Heart right ventricle (tissue), 16 donors: ENCODE measurements at regions not wholly inside any gene's neighbourhood (a gene's known extent, or its start where the extent isn't known, plus 50 kb on each side); places are given as distances from the start of the nearest gene placed in this dataset.

Experiments
- ATAC-seq, 8 donors: fragments of 200-7000 bp; cut with Tn5 transposase; one replicate each; pipeline ENCODE4 v1.9.1; 2020; ENCODE audit warnings: mild to moderate bottlenecking in 8 of 8, moderate library complexity in 8 of 8, moderate number of reproducible peaks in 1 of 8
- DNase-seq, 2 donors: peaks; one replicate each; pipeline ENCODE4 v3.0.0-alpha.2; 2020
- H3K27ac ChIP-seq, 10 donors: fragments of 200-600 bp; sonication (generic) in 2 of 10; one replicate each; pipeline versions ENCODE4 v1.5.0 to v1.8.0; 2020 to 2022; ENCODE audit warnings: mild to moderate bottlenecking in 3 of 10
- H3K27me3 ChIP-seq, 7 donors: fragments of 200-600 bp; one replicate each; pipeline ENCODE4 v1.8.0; 2021 to 2022; ENCODE audit warnings: mild to moderate bottlenecking in 2 of 7
- H3K36me3 ChIP-seq, 9 donors: fragments of 200-600 bp; sonication (generic) in 1 of 9; one replicate each; pipeline versions ENCODE4 v1.5.0 to v1.8.0; 2020 to 2022; ENCODE audit warnings: mild to moderate bottlenecking in 2 of 9
- H3K4me1 ChIP-seq, 9 donors: fragments of 200-600 bp; sonication (generic) in 1 of 9; one replicate each; pipeline versions ENCODE4 v1.5.0 to v1.8.0; 2020 to 2022; ENCODE audit warnings: mild to moderate bottlenecking in 4 of 9
- H3K4me3 ChIP-seq, 10 donors: fragments of 200-600 bp; sonication (generic) in 2 of 10; one replicate each; pipeline versions ENCODE4 v1.5.0 to v1.8.0; 2020 to 2022; ENCODE audit warnings: mild to moderate bottlenecking in 7 of 10, moderate library complexity in 2 of 10
- H3K9me3 ChIP-seq, 11 donors: fragments of 200-600 bp in 10 of 11; sonication (generic) in 2 of 11; one replicate each; pipeline versions ENCODE4 v1.5.0 to v1.8.0; 2013 to 2022; ENCODE audit warnings: mild to moderate bottlenecking in 2 of 11, control low read depth in 1 of 11, moderate library complexity in 1 of 11
- WGBS, 2 donors: extraction: QIAGEN DNeasy Blood & Tissue Kit; methylation state at CpG; one replicate each; pipeline ENCODE4 v1.1.7; 2013; ENCODE audit warnings: inconsistent platforms in 1 of 2; 5-methylcytosine and 5-hydroxymethylcytosine counted together
- intact Hi-C, 10 donors: fragments of 100-400 bp; cut with DNase I; formaldehyde crosslinking; loops; one replicate each; pipeline versions ENCODE4 v1.11.1 to v1.14.2; 2022
- TF ChIP-seq, protein P1 (sequence below), 9 donors: fragments of 200-600 bp; sonication (generic) in 2 of 9; IDR thresholded peaks; one replicate each; pipeline versions ENCODE4 v1.5.0 to v1.8.0; 2021 to 2022; ENCODE audit warnings: antibody characterized with exemption in 9 of 9, mild to moderate bottlenecking in 5 of 9, moderate library complexity in 1 of 9
- donor health status: Arrhythmogenic right ventricular cardiomyopathy.
- donor health status: ischemic (EF 13 %, LVEDD 7.1; RV severe dilation, severe dysfunction).
- donor health status: healthy with polysubstance abuse.
- donor health status: DM: no; HTN: yes; CAD: no.
- donor health status: DM: no; HTN: no; CAD: no.
- donor health status: ischemic (EF 25% LVEDD 6.9; RV normal size, moderate dysfunction).
- donor health status: ischemic (EF 25% LVEDD 5.7; RV mildly dilated, moderate dysfunction).
- donor health status: healthy.
- donor health status: DM: yes; HTN: yes; CAD: no.
- donor health status: Ischemic cardiomyopathy.
- donor health status: ischemic (EF 35%, LVEDD 5.7; RV mildly dilated, moderate dysfunction).
- donor health status: nonischemic (EF 11% LVEDD 7.7; RV severe dilation, severe dysfunction).
- donor health status: DM: yes; HTN: yes; CAD: no.
- donor health status: PGD.
- donor health status: ischemic (EF 29% LVEDD 5.4; RV normal size, mild dysfunction).
- donor health status: nonischemic (EF 23%, LVEDD 6.1; RV moderate dilation, normal function).

DNA sequence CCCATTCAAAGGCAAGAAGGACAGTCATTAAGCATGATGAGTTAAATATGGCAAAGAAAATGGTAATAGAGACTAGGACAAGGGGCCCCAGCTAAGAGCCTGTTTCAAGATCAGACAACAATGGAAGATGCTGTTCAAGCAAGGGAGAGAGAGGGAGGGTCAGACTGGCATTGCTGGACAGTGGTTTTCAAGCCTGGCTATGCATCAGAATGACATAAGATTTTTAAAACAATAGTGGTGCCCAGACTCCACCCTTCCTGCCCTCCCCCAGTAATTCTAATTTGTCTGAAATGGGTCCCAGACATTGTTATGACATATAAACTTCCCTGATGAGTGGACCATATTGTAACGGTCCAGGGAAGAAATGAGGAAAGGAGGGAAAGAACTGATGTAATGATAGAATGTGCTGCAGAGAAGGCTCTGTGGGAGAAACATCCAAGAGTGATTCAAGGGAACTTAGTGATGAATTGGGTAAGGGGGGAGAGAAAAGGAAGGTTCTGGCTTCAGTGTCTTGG lies 112.9 kb upstream of the TRIB2 start:
- TF ChIP-seq, protein P1, sequence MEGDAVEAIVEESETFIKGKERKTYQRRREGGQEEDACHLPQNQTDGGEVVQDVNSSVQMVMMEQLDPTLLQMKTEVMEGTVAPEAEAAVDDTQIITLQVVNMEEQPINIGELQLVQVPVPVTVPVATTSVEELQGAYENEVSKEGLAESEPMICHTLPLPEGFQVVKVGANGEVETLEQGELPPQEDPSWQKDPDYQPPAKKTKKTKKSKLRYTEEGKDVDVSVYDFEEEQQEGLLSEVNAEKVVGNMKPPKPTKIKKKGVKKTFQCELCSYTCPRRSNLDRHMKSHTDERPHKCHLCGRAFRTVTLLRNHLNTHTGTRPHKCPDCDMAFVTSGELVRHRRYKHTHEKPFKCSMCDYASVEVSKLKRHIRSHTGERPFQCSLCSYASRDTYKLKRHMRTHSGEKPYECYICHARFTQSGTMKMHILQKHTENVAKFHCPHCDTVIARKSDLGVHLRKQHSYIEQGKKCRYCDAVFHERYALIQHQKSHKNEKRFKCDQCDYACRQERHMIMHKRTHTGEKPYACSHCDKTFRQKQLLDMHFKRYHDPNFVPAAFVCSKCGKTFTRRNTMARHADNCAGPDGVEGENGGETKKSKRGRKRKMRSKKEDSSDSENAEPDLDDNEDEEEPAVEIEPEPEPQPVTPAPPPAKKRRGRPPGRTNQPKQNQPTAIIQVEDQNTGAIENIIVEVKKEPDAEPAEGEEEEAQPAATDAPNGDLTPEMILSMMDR (IDR thresholded peaks at IDR 0.05) = no peak
- Histone ChIP-seq H3K36me3 (no peaks in the 10 kb centered on the region), H3K4me1 (peaks cover 0 to 16% (median 9%) of the 10 kb centered on the region in 9 donors), H3K27ac (no peak overlapping the region), H3K9me3 (no peaks in the 10 kb centered on the region), H3K4me3 (no peak overlapping the region), H3K27me3 (no peaks in the 10 kb centered on the region)
- no peak for DNase-seq
- ATAC-seq = no peak
- intact Hi-C loops = no loop called here
- whole genome bisulfite sequencing, 2 donors = 61 to 63% methylated on average over 1 of the region's 1 CpG

DNA sequence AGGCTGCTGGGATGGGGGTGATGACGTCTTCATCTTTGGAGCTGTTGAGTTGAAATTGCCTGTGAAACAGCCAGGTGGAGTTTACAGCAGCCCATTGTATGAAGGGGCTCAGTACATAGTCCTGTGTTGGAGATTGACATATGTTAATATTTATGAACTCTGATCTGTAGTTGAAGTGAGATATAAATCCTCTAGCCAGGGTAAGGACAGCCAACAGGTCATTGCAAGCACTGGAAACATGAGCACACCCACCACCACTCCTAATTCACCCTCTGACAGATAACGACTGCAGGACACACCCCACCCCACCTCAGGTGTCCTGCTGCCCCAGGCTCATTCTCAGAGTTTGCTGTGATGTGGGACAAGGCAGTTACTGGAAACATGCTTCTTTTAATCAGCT lies 112.4 kb upstream of the TRIB2 start:
- Histone ChIP-seq H3K9me3 (no peaks in the 10 kb centered on the region), H3K4me3 (no peak overlapping the region), H3K27ac (no peak overlapping the region), H3K27me3 (no peaks in the 10 kb centered on the region), H3K4me1 (peaks cover 0 to 16% (median 9%) of the 10 kb centered on the region in 9 donors), H3K36me3 (no peaks in the 10 kb centered on the region)
- ATAC-seq (no peak), DNase-seq (no peak)
- 76 to 81% methylated on average over 2 of the region's 2 CpGs for WGBS, 2 donors
- TF ChIP-seq, protein P1 (IDR thresholded peaks at IDR 0.05) = no peak
- intact Hi-C loops = no loop called here

DNA sequence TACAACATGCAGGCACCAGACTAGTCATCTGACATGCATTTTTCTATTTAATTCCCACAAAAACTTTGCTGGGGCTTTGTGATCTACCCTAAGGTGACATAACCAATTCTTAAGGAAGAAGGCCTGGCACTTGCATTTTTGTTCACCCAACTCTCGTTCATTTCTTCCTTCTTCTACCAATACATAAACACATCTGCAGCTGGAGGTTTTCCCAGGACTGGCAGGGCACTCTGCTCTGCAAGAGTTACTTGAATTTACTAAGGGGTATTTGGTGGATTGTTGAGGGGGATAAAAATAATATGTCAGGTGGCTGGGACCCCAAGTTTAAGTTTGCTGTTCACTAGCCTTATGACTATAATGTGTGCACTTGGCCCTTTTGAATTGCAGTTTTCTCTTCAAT lies 111.4 kb upstream of the TRIB2 start:
- TF ChIP-seq, protein P1 (IDR thresholded peaks at IDR 0.05) = no peak
- H3K9me3 ChIP-seq = peaks cover 0 to 5% (median 0%) of the 10 kb centered on the region in 11 donors
- no peaks in the 10 kb centered on the region for H3K27me3 ChIP-seq
- no peaks in the 10 kb centered on the region for H3K36me3 ChIP-seq
- intact Hi-C loops = no loop called here
- no peak for ATAC-seq
- no peak overlapping the region for H3K4me3 ChIP-seq
- WGBS, 2 donors = 94 to 95% methylated on average over 1 of the region's 1 CpG
- H3K4me1 ChIP-seq = peaks cover 0 to 16% (median 9%) of the 10 kb centered on the region in 9 donors
- DNase-seq = no peak
- H3K27ac ChIP-seq = no peak overlapping the region

DNA sequence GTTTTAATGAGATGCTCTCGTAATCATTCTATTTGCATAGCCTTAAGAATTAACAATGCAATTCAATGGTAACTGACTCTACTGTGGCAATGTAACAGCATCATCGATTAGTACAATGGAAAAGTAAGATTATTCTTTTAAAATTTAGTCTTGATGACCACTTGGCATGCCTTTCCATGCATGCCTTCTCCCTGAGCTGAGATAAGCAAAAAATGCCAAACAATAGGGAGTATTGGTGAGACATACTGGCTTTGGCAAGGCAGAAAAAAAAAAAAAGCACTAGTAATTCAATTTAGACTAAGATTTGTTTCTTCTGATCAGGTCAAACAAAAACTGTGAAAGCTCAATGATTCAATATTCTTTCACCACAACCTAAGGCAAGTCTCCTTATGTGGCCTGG lies 110.8 kb upstream of the TRIB2 start:
- peak overlapping the region in 2 of 10 donors; percentile 10 to 27 for H3K27ac ChIP-seq
- 84 to 85% methylated on average over 2 of the region's 2 CpGs for WGBS, 2 donors

More for the DNA sequence above, 110.8 kb upstream of the TRIB2 start:
- no peak overlapping the region for H3K4me3 ChIP-seq
- no peaks in the 10 kb centered on the region for H3K36me3 ChIP-seq
- H3K9me3 ChIP-seq = peaks cover 0 to 7% (median 0%) of the 10 kb centered on the region in 11 donors
- intact Hi-C loops = no loop called here
- DNase-seq (no peak), ATAC-seq (no peak)
- no peaks in the 10 kb centered on the region for H3K27me3 ChIP-seq
- TF ChIP-seq, protein P1 (IDR thresholded peaks at IDR 0.05) = no peak
- peaks cover 0 to 16% (median 9%) of the 10 kb centered on the region in 9 donors for H3K4me1 ChIP-seq
